ENCODE measurements at regions not wholly inside any gene's neighbourhood (a gene's known extent, or its start where the extent isn't known, plus 50 kb on each side); places are given as distances from the start of the nearest gene placed in this dataset.

- no peak for DNase-seq (ENCODE audit: low read depth)
- Histone ChIP-seq H3K27me3 (ENCODE audit: control insufficient read depth, insufficient read depth, low read length) (peaks cover 3% of the 10 kb centered on the region; the same call in 1 of the 2 replicates), H3K36me3 (ENCODE audit: control insufficient read depth, insufficient read depth, low read length) (no peaks in the 10 kb centered on the region), H3K4me3 (ENCODE audit: low read depth, low read length) (no peak overlapping the region)
- ChIA-PET CTCF (interaction anchor here (1.9 kb wide), 1 partner anchor 11 kb away, joined by 5 read pairs; no protein-coding TSS in a partner anchor), POLR2A (interaction anchor here (0.6 kb wide), 1 partner anchor 14 kb away, joined by 3 read pairs; no protein-coding TSS in a partner anchor)
- TF ChIP-seq CTCF (IDR thresholded peaks at IDR 0.05; ENCODE audit: insufficient read depth, low read depth, low read length): no peak
Measured at GRCh38 chr5:108670591-108671289, 77.0 kb upstream of the FER start.

GRCh38 chr5:108669462-108669861, 78.2 kb upstream of the FER start:
- Histone ChIP-seq H3K27me3 (ENCODE audit: control insufficient read depth, insufficient read depth, low read length) (peaks cover 1% of the 10 kb centered on the region; the same call in 1 of the 2 replicates), H3K4me3 (ENCODE audit: low read depth, low read length) (no peak overlapping the region), H3K36me3 (ENCODE audit: control insufficient read depth, insufficient read depth, low read length) (no peaks in the 10 kb centered on the region)
- no peak for DNase-seq (ENCODE audit: low read depth)
- no peak for TF ChIP-seq CTCF (IDR thresholded peaks at IDR 0.05; ENCODE audit: insufficient read depth, low read depth, low read length)
- ChIA-PET POLR2A (no interaction called here), CTCF (no interaction called here)

GRCh38 chr5:108661590-108662219, 86.0 kb upstream of the FER start:
- no peak for DNase-seq (ENCODE audit: low read depth)
- TF ChIP-seq CTCF (IDR thresholded peaks at IDR 0.05; ENCODE audit: insufficient read depth, low read depth, low read length): no peak
- CTCF ChIA-PET: interaction anchor here (1.0 to 2.7 kb wide), 3 partner anchors 16 to 21 kb away, joined by 4 to 8 read pairs (median 7); no protein-coding TSS in a partner anchor
- POLR2A ChIA-PET: no interaction called here
- H3K4me3 ChIP-seq (ENCODE audit: low read depth, low read length): no peak overlapping the region
- no peaks in the 10 kb centered on the region for H3K36me3 ChIP-seq (ENCODE audit: control insufficient read depth, insufficient read depth, low read length)
- no peaks in the 10 kb centered on the region for H3K27me3 ChIP-seq (ENCODE audit: control insufficient read depth, insufficient read depth, low read length)

GRCh38 chr5:108661024-108661423, 86.7 kb upstream of the FER start:
- H3K4me3 ChIP-seq (ENCODE audit: low read depth, low read length): no peak overlapping the region
- no peaks in the 10 kb centered on the region for H3K27me3 ChIP-seq (ENCODE audit: control insufficient read depth, insufficient read depth, low read length)
- ChIA-PET CTCF (interaction anchor here (2.4 to 2.7 kb wide), 2 partner anchors 16 to 18 kb away, joined by 7 to 8 read pairs; no protein-coding TSS in a partner anchor), POLR2A (no interaction called here)
- TF ChIP-seq CTCF (IDR thresholded peaks at IDR 0.05; ENCODE audit: insufficient read depth, low read depth, low read length): no peak
- DNase-seq (ENCODE audit: low read depth): no peak
- no peaks in the 10 kb centered on the region for H3K36me3 ChIP-seq (ENCODE audit: control insufficient read depth, insufficient read depth, low read length)

- ChIA-PET POLR2A (no interaction called here), CTCF (interaction anchor here (2.7 kb wide), 1 partner anchor 18 kb away, joined by 8 read pairs; no protein-coding TSS in a partner anchor)
- no peak for TF ChIP-seq CTCF (IDR thresholded peaks at IDR 0.05; ENCODE audit: insufficient read depth, low read depth, low read length)
Measured at GRCh38 chr5:108660291-108660690, 87.4 kb upstream of the FER start.

More at GRCh38 chr5:108660291-108660690, 87.4 kb upstream of the FER start:
- Histone ChIP-seq H3K36me3 (ENCODE audit: control insufficient read depth, insufficient read depth, low read length) (no peaks in the 10 kb centered on the region), H3K4me3 (ENCODE audit: low read depth, low read length) (no peak overlapping the region), H3K27me3 (ENCODE audit: control insufficient read depth, insufficient read depth, low read length) (no peaks in the 10 kb centered on the region)
- no peak for DNase-seq (ENCODE audit: low read depth)
